HG03139 (cell line): ENCODE measurements at regions not wholly inside any gene's neighbourhood (a gene's known extent, or its start where the extent isn't known, plus 50 kb on each side); places are given as distances from the start of the nearest gene placed in this dataset.

Experiments
- ATAC-seq: cut with Tn5 transposase; IDR thresholded peaks from one replicate; pipeline ENCODE4 v1.9.1; 2021; ENCODE audit not compliant: unreplicated experiment

DNA sequence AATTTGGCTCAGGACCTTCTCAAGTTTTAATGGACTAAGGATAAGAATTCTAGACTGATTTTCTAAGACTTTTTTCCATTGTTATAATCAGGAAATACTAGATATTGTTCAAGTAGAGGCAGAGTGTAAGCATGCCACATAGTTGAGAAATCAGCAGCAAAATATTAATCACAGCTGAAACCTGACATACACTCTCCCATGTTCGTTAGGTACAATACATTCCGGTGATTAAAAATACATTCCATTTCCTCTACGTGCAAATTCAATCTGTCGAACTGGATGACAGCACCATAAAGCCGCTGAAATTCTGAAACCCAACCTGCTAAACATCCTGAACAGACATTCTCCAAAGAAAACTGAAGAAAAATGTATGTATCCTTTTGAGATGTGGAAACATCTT lies 587.6 kb upstream of the DIPK2B start:
- ATAC-seq = no peak

DNA sequence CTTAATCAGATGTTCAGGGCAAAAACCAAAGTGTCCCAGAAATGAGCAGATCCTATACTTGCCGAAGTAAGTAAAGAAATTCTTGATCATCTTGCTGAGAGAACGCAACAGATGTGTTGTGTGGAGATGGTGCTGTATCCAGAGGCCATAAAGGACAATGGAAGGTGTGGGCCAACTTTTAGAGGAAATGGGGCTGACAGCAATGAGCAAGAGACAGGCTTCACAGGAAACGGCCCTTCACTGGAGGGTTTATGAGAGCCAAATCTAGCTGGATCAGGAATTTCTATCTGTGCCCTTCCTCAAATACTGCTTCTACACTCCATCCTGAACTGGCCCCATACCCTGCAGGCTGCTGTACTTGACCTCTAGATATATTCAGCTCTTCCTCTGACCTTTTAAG lies 583.9 kb upstream of the DIPK2B start:
- ATAC-seq = no peak

DNA sequence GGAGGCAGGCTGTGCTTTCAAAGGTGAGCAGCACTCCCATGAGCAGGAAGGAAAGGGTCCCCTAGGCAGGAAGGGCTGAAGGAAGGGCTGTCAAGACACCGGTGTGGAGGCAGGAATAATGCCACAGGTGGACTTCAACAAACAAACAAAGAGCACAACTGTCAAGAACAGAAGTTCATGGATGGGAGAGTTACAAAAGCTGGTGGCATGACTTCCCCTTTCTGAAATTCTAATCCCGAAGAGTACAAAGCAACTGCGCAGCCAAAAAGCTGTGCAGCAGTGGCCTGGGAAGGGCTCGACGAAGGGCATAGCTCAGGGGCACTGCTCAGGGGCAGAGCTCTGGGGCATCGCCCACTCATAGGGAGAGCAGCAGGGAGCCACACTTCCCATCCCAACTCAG lies 582.3 kb upstream of the DIPK2B start:
- ATAC-seq = no peak

DNA sequence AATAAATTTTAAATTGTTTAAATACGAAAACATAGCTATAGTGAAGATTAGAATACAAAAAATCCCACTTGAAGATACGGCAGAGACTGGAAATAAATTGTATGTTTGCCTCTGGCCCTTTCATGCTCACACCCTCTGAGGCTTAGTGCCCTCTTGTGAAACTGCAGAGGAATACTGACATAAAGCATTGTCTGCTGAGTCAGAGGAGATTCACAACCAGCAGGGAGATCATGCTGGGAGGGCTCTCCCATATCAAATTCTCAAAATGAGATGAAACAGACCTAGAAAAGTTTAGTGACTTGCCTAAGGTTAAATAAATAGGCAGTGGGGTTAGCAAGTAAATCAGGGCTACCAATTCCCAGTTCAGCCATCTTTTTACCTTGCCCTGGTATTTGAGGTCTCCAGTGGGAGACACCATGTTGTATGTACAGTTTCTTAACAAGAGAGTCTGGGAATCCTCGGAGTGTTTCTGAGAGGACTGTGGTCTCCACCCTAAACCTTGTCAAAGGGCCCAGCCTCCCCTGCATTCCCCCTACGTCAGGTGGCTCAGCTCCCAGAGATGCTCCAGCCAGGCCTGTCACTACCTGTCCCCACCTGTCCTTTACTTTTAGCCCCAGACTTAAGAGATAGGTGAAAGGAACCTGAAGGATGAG lies 581.4 kb upstream of the DIPK2B start:
- ATAC-seq = no peak

DNA sequence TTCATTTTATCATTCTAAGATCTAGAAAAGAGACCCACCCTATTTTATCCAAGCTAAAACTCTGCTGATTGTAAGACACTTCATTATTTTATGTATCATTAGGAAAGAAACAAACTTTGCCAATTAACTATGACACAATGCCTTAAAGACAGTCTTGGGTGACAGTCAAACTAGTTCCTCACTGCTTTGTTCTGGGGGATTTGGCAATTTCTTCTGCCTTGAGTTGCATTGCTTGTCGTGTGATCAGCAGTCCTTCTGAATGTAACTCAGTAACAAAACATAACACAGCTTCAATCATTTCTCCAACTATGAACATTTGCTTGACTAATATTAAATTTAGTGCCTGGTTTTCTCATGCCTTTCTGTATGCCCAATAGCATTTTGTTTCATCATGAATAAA lies 577.9 kb upstream of the DIPK2B start:
- no peak for ATAC-seq

DNA sequence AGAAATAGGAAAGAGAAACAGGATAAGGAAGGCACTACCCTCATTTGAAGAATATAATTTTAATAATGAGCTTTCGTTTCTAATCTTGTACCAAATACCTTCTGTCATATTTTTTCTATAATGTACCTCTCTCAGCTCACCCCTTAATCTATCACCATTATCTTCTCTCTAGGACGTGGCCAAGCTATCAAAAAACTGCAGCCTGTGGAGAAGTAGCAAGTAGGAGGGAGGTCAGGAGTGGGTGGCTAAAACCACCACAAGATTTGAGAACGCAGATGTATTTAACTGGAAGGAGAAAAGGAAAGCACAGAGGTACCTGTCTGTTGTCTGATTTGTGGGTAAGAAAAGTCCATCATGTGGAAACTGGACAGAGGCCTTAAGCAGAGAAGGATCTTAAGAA lies 576.7 kb upstream of the DIPK2B start:
- no peak for ATAC-seq

DNA sequence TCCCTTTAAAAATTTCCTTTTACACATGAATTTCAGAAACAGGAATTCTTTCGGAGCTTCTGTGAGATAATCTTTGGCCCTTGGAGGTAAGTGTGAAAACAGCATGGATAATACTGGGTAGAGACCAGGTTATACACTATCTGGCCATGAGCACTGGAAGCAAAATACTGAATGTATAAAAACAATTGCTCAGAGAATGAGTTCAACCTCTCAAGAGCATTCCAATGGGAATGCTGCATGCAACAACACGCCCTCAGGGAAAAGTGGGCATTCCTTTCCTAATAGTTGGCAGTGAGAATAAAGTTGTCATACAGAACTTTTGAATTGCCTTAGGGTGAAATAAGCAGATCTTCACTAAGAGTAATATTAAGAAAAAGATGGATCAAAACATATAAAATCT lies 574.8 kb upstream of the DIPK2B start:
- ATAC-seq = no peak

DNA sequence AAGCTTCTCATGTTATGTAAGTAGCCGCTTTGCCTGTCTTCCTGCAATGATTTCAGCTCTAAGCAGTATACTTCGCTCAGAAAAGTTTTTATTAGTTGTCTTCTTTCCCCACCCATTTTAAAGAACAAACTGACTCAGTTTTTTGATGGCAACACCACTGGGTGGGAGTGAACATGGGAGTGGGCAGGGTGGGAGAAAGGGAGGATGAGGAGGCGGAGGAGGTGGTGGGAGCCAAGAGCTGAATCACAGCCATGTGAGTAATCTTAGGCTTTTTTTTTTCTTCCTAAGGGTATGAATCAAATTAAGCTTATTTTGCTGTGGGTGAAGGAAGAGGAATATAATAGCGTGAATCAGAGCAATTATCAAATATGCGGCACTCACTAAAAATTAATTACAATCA lies 574.3 kb upstream of the DIPK2B start:
- ATAC-seq = no peak

DNA sequence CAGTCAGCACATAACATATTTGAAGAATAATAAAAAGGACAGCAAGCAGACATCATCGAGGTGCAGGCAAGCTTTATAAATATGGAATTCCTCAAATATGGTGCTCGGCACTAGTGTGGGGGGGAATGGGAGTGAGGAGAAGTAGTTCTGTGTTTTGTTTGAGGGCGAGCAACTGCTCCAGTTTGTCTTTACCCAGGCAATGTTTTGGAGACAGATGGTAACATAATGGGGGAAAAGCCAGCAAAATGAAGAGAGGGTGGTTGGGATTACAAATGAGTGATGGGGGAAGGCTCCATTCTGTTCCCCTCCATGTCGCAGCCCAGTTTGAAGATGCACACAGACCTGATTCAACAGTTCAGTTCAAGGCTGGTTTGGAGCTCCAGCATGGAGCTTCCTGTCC lies 572.9 kb upstream of the DIPK2B start:
- no peak for ATAC-seq

DNA sequence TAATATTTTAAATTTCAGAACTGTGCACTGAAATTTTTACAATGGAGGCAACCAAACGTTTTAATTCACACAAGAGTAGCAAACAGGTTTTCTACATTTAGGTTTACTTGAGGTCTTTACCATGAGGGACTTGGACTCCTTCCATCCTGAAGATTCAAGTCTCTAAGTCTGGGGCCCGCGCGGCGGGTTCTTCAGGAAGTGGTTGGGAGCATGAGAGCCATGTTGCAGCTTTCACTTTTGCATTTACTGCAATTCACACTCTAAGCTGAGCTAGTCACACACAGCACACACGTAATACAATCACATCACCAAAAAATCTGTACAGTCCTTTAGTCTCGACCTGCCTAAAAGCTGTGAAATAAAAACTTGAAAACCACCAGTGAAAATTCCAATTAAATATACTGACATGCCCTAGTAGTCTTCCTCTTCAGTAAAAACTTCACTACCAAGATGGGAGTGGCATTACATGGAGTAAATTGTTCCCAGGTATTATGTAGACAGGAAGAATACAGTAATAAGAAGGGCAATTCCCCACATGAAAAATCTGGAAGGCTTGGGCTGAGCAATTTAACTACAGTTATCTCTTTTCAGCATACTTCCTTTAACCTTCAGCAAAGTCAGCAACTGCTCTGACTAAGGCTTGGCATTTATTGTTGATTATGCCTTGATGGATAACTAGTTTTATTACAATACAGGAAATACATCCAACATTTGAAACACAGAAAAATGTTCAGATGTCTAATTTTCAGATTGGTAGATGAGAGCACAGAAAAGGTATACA lies 571.1 kb upstream of the DIPK2B start:
- ATAC-seq = no peak

DNA sequence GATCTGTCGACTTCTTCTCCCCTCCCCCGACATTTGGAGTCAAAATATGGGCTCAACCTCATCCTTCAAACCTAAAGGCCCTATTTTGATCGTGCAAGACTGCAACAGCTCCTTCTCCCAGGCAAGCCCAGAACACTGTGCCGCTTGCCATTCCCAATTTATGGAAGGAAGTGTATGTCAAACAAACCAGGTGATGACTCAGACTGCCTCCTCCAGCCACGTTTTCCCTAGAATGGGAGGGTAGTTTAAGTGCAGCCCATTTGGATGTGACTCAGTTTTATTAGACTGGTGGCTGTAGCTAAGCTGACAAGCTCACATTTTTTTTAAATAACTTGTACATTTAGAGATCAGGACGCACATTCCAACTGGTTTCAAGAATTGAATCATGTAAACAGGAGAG lies 570.4 kb upstream of the DIPK2B start:
- no peak for ATAC-seq

DNA sequence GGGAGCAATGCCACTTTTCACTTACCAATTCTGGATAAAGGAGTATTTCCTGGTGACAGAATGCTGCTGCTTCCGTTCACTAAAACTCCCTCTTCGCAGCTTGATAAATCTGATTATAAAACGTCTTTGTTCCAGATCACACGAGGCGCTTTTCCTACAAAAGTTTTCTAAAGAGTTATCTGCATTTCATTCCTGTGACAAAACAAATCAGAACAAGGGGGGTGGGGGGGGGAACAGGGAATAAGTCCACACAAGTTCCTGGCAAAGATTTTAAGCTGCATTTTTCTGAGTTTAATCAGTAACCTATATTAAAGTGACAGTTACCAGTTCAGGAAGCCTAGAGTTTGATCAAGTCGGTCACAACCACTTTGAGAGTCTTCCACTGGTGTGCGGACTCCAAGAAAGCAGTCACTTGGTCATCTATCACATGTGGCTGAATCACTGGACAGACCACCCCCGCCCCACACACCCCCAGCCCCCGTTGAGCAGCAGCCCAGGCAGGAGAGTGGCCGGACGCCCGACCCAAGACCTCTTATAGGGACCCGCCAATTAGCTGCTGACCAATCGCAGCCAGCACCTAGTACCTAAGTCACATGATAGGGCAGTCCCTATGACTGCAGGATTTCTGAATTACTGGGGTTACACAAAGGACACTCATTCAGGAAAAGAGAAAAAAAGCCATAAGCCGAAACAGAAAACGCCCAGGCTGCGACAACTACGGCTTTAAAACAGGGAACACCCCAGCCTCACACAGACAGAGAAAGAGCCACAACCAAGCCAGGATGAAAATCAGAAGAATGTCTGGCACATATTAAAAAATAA lies 569.3 kb upstream of the DIPK2B start:
- peak; percentile 86 for ATAC-seq

DNA sequence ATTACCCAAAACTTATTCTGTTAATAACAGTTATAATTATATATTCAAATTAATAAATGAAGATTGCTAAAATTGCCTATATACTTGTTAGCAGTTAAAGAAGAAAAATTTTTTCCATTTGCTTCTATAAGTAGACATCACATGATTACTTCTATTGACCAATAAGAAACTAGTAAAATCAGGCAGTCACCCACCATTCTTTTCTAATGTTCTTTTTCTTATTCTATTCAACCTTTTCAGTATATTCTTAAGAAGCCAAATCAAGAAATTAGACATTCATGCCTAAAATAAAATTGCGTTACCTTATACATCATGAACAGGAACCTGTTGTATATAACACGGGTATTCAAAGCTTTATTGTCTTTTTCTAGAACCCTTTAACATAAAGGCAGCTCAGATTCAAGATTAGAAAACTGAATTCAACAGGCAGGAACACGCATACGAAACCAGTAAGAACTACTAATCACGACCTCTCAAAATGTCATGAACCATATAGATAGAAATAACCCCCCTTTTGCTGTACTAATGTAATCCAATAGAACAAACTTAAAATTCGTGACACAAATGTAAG lies 568.1 kb upstream of the DIPK2B start:
- no peak for ATAC-seq

DNA sequence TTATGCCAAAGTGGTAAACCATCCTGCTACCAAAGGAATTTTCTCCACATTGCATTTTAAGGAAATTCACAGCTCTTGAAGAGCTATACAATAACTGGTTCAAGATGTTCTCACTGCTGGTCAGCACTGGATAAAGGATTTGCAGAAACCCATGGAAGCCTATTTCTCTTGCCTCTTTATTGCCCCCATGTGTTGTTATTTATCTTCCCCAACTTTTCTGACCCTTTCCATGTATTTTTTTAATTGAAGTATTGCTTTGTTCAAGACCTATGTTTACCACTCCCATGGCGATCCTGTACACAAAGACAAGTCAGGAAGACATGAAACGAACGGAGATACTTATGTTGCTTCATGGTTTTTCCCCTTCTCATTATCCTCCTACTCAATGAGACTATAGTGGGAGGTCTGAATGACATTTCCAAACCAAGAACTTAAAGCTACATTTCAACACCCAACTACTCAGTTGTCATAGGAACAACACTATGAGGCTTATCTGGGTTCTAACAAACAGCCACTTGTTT lies 566.4 kb upstream of the DIPK2B start:
- ATAC-seq = no peak

DNA sequence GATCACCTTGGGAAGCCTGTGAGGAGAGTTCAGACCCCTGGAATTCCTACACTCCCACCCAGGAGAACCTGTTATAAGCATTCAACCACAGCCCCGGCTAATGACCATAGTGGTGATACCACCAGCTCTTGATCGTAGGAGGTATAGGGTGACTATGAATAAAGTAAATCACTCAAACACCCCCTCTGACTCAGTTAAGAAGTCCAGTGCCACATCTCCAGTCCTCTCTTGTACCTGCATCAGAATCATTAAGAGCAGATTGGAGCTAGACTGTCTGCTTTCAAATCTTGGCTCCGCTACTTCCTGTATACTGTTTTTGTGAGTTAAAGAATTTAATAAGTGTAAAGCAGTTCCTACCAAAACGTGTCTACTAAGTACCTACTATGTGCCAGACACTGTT lies 565.1 kb upstream of the DIPK2B start:
- no peak for ATAC-seq

DNA sequence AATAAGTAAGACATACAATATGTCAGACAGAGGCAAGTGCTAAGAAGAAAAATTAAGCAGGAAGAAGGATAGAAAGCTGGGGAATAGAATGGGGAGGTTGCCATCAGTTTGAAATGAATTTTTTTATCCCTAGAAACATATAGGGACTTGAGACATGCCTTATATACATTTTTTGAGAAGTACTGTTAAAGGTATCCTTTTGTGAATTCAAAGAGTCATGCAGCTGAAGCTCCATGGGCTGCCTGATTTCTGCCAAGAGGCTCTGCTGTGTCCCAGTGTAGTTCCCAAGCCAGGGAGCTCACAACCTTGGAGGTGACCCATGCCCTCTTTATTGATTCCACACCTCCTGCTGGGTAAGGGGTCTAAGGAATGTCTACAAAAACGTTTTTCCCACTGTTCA lies 564.6 kb upstream of the DIPK2B start:
- ATAC-seq = no peak

DNA sequence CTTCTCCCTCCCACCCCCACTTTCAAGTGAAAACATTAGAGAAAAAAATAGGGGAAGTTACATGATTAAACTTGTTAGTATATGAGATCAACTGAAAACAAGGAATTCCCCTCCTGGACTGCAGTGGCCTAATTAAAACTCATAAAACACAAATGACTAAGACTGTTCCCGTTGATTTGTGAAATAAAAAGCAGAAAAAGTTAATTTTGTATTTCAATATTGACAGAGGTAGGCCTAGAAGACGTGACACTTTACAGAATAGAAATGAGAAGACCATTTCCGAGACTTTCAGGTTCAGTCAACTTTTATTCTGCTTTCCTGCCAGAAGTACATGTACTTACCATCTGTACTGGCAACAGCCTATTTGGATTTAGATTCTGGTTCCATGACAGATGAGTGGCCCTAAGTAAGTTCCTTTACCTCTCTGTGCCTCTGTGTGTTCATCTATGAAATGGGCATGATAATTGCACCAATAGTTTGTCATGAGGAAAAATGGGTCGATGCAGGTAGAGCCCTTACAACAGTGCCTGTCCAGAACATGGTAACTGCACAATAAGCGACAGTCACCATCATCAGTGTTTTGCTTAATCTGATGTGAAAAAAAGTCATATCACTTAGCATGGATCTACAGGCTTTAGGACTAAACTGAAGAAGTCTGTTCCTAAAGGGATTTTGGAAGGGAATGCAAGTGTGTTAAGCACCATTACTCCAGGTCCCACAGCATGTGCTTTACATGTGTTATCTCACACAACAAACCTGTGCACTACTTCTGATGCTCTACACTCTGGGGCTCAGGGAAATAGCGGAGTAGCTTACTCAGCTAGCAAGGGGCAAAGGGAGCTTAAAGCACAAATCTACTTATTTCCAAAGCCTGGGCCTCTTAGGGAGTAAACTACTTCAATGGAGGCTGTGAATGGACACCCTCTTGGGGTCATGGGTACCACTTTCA lies 562.3 kb upstream of the DIPK2B start:
- no peak for ATAC-seq

DNA sequence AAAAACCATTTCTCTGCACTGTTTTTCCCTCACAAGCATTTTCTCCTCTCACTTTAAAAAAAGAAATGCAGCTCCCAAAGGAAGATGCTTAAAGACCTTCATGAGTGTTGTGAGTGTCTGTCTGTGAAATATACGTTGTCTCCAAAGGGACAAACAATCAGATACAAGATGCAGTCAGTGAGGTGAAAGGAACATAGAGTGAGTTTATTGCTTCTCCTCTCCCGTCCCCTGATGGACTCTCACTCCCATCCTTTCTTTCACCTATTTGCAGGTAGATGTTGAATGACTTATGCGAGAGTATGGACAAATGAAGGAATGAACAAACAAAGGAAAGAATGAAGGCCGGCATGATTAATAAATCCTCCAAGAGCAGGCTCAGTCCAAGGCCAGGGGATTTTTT lies 561.2 kb upstream of the DIPK2B start:
- ATAC-seq = no peak

DNA sequence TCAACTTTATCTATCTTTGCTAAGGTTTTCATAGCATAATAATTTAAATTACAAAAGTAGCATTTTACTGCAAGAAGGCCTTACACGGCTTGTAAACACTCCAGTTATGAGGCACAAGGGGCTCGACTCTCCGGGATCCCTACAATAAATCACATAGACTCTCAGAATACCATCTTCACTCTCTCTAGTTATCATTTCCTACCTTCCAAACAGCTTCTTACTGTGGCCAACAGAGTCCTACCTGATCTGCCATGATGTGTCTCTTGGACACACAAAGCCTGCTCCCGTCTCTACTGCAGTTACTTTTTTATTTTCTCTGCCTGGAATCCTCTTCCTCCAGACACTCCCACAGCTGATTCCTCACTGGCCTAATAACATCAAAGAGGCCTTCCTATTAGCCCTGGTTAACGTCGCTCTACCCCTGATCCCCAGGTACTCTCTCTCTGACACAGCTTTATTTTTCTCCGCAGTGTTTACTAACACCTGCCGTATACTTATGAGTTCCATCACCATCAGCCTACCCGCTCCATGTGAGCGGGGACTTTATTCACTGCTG lies 559.6 kb upstream of the DIPK2B start:
- no peak for ATAC-seq
